NCI-H146 treated with DMSO at 0.1 percent for 48 hours (cell line): ENCODE measurements at regions not wholly inside any gene's neighbourhood (a gene's known extent, or its start where the extent isn't known, plus 50 kb on each side); places are given as distances from the start of the nearest gene placed in this dataset.
"Not testable (repeated sequence)": the region's sequence is repeated elsewhere in the genome, so short reads cannot be mapped to it uniquely, and the experiment has no call there.

ENCODE experiments used
- DNase-seq: peaks from one replicate; lab custom pipeline; 2025; ENCODE audit not compliant: unreplicated experiment; lab: John Stamatoyannopoulos, UW

GRCh38 chr4:165813606-165814005 lies 59.4 kb upstream of the TLL1 start:
- DNase-seq, result no peak

DNA sequence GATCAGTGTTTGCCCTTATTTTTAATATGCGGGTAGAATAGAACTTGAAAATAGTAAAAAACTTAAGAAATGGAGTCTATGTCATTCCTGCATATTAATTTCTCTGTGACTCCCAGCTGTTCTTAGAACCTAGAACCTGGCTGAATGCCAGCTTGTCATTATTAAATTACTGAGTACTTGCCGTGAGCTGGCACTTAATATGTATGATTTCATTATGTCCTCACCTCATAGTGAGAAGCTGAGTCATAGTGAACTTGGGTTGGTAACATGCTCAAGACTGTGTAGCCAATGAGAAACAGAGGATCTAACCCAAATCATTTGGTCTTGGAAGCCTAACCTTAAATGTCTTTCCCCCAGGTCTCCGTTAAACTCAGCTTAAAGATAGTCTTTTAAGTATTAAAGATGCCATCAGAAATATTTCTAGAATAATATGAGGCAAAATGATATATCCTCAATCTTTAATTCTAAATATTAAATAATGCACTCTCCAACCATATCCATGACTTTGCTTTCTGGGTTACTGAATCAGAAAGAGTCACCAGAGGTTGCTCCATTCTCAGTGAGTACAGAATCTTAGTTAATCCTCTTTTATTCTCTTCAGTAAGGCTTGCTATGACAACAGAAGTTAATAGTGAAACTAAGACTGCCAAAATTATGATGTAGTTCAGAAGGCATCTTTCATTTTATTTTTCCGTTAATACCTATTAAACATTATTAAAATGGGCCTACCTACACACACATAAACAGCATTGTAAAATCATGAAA lies 58.6 kb upstream of the TLL1 start:
- no peak for DNase-seq

DNA sequence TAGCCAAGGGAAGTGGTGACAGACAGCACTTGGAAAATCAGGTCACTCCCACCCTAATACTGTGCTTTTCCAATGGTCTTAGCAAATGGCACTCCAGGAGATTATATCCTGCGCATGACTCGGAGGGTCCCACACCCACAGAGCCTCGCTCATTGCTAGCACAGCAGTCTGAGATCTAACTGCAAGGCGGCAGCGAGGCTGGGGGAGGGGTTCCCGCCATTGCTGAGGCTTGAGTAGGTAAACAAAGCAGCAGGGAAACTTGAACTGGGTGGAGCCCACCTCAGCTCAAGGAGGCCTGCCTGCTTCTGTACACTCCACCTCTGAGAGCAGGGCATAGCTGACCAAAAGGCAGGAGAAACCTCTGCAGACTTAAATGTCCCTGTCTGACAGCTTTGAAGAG lies 53.9 kb upstream of the TLL1 start:
- DNase-seq, result not testable (repeated sequence)
